Type B pancreatic cell (in vitro differentiated cells): ENCODE measurements at regions not wholly inside any gene's neighbourhood (a gene's known extent, or its start where the extent isn't known, plus 50 kb on each side); places are given as distances from the start of the nearest gene placed in this dataset.

Source experiments
- DNase-seq: peaks from one replicate; pipeline ENCODE4 v3.0.0; 2021; ENCODE audit warnings: mixed read lengths; ENCODE audit not compliant: unreplicated experiment; ENCODE audit errors: extremely low spot score
- H3K27ac Mint-ChIP-seq: 2 replicates; pipeline ENCODE4 v1.8.0; 2021; ENCODE audit warnings: mild to moderate bottlenecking, mixed read lengths
- H3K27me3 Mint-ChIP-seq: 2 replicates; pipeline ENCODE4 v1.8.0; 2021; ENCODE audit warnings: mixed read lengths
- H3K36me3 Mint-ChIP-seq: 2 replicates; pipeline ENCODE4 v1.8.0; 2021; ENCODE audit warnings: mixed read lengths
- H3K4me1 Mint-ChIP-seq: one replicate; pipeline ENCODE4 v1.8.0; 2021; ENCODE audit warnings: mixed read lengths; ENCODE audit not compliant: unreplicated experiment
- H3K4me3 Mint-ChIP-seq: 2 replicates; pipeline ENCODE4 v1.8.0; 2021; ENCODE audit warnings: mild to moderate bottlenecking, mixed read lengths
- H3K9me3 Mint-ChIP-seq: 2 replicates; pipeline ENCODE4 v1.8.0; 2021; ENCODE audit warnings: mixed read lengths
- TF ChIP-seq, protein P1 (sequence below): fragments of 200-600 bp; sonication (generic); conservative IDR thresholded peaks from 2 replicates; pipeline ENCODE4 v1.5.0; 2021; ENCODE audit warnings: antibody characterized with exemption, mild to moderate bottlenecking

DNA sequence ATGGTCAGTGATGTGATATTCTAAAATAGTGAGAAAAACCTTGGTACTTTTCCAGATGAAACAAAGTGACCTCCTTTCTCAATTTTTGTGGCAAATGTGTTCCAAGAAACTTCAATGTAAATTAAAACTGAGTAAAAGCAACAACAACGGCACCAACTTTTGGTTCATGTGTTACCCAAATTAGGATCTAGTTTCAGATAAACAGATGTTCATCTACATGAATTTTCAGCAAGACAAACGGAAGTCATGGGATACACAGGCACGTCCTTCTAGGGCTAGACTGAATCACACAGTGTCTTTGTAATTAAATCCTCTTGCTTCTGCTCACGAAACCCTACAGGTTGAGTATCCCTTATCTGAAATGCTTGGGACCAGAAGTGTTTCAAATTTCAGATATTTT is 915.2 kb downstream of the TFAP2A start:
- Mint-ChIP-seq H3K27me3 (no peaks in the 10 kb centered on the region), H3K36me3 (no peaks in the 10 kb centered on the region), H3K27ac (no peak overlapping the region), H3K9me3 (peaks cover 12% of the 10 kb centered on the region), H3K4me1 (no peaks in the 10 kb centered on the region), H3K4me3 (no peak overlapping the region)
- TF ChIP-seq, protein P1, sequence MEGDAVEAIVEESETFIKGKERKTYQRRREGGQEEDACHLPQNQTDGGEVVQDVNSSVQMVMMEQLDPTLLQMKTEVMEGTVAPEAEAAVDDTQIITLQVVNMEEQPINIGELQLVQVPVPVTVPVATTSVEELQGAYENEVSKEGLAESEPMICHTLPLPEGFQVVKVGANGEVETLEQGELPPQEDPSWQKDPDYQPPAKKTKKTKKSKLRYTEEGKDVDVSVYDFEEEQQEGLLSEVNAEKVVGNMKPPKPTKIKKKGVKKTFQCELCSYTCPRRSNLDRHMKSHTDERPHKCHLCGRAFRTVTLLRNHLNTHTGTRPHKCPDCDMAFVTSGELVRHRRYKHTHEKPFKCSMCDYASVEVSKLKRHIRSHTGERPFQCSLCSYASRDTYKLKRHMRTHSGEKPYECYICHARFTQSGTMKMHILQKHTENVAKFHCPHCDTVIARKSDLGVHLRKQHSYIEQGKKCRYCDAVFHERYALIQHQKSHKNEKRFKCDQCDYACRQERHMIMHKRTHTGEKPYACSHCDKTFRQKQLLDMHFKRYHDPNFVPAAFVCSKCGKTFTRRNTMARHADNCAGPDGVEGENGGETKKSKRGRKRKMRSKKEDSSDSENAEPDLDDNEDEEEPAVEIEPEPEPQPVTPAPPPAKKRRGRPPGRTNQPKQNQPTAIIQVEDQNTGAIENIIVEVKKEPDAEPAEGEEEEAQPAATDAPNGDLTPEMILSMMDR = no peak
- no peak for DNase-seq

- Mint-ChIP-seq H3K36me3 (no peaks in the 10 kb centered on the region), H3K4me3 (no peak overlapping the region), H3K27me3 (no peaks in the 10 kb centered on the region), H3K9me3 (peaks cover 4% of the 10 kb centered on the region), H3K4me1 (peaks cover 12% of the 10 kb centered on the region), H3K27ac (no peak overlapping the region)
- DNase-seq = no peak
- TF ChIP-seq, protein P1 = no peak
Measured at GRCh38 chr6:9496837-9497236, 918.0 kb downstream of the TFAP2A start.

GRCh38 chr6:9494864-9495263 is 920.0 kb downstream of the TFAP2A start:
- no peaks in the 10 kb centered on the region for H3K27me3 Mint-ChIP-seq

GRCh38 chr6:9492790-9493189 is 922.1 kb downstream of the TFAP2A start:
- H3K27ac Mint-ChIP-seq = no peak overlapping the region

More at GRCh38 chr6:9494864-9495263, 920.0 kb downstream of the TFAP2A start:
- Mint-ChIP-seq H3K27ac (no peak overlapping the region), H3K36me3 (no peaks in the 10 kb centered on the region), H3K9me3 (peaks cover 6% of the 10 kb centered on the region), H3K4me3 (no peak overlapping the region), H3K4me1 (peaks cover 12% of the 10 kb centered on the region)
- TF ChIP-seq, protein P1 = no peak
- no peak for DNase-seq

DNA sequence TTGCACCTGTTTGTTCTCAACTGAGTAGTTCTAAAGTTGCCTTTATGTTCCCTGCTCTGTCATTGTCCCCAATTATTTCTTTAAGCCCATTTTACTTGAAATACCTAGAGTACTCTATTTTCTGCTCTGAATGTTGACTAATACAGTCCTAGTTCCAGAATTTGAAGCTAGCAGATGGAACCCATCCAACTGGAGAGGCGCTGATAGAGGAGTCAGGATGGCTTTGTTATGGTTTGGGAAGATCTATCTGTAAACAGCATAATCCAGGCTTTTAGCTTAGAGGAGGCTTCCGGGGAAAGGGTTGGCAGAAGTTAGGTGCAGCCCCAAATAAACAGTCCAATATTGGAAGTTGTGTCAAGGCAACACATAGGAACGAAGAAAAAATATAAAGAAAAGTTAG is 927.7 kb downstream of the TFAP2A start:
- Mint-ChIP-seq H3K4me1 (no peaks in the 10 kb centered on the region), H3K27ac (no peak overlapping the region), H3K36me3 (no peaks in the 10 kb centered on the region), H3K4me3 (no peak overlapping the region), H3K9me3 (peaks cover 5% of the 10 kb centered on the region), H3K27me3 (peaks cover 3% of the 10 kb centered on the region)
- TF ChIP-seq, protein P1 = no peak
- no peak for DNase-seq

More at GRCh38 chr6:9492790-9493189, 922.1 kb downstream of the TFAP2A start:
- Mint-ChIP-seq H3K36me3 (no peaks in the 10 kb centered on the region), H3K4me3 (no peak overlapping the region), H3K27me3 (no peaks in the 10 kb centered on the region), H3K4me1 (peaks cover 12% of the 10 kb centered on the region), H3K9me3 (peaks cover 9% of the 10 kb centered on the region)
- TF ChIP-seq, protein P1 = no peak
- no peak for DNase-seq

DNA sequence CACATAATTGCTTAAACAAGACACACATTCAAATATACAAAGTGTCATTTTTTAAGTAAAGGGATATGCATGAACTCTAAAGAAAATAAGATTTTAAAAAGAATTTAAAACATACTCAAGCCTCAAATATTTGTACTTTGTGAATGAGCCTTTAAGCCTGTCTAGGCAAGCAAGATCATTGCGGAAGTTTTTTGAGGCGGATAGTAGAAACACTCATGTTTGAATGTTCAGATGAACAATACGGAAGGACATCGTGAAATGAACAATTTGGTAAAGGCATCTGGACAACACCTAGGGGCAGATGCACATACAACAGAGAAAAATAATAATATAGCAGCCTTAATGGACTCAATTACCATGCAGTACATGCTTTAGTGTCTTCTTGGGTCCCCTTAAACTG is 928.9 kb downstream of the TFAP2A start:
- no peaks in the 10 kb centered on the region for H3K36me3 Mint-ChIP-seq
- TF ChIP-seq, protein P1 = no peak

More for the DNA sequence above, 928.9 kb downstream of the TFAP2A start:
- Mint-ChIP-seq H3K27me3 (peaks cover 3% of the 10 kb centered on the region), H3K9me3 (peaks cover 9% of the 10 kb centered on the region), H3K4me1 (peaks cover 7% of the 10 kb centered on the region), H3K4me3 (no peak overlapping the region), H3K27ac (no peak overlapping the region)
- no peak for DNase-seq
